Lower leg skin (tissue), 3 donors: ENCODE measurements at regions not wholly inside any gene's neighbourhood (a gene's known extent, or its start where the extent isn't known, plus 50 kb on each side); places are given as distances from the start of the nearest gene placed in this dataset.

Experiments
- CTCF ChIP-seq, 3 donors: fragments of 450-650 bp; IDR thresholded peaks; one replicate each; pipeline ENCODE4 v1.5.1; 2016; ENCODE audit warnings: antibody characterized with exemption in 3 of 3, mild to moderate bottlenecking in 3 of 3, moderate library complexity in 2 of 3
- POLR2A ChIP-seq, 2 donors: fragments of 450-650 bp; IDR thresholded peaks; one replicate each; pipeline ENCODE4 v1.6.1; 2016 to 2017; ENCODE audit warnings: antibody characterized with exemption in 2 of 2, mild to moderate bottlenecking in 1 of 2, moderate library complexity in 1 of 2

DNA sequence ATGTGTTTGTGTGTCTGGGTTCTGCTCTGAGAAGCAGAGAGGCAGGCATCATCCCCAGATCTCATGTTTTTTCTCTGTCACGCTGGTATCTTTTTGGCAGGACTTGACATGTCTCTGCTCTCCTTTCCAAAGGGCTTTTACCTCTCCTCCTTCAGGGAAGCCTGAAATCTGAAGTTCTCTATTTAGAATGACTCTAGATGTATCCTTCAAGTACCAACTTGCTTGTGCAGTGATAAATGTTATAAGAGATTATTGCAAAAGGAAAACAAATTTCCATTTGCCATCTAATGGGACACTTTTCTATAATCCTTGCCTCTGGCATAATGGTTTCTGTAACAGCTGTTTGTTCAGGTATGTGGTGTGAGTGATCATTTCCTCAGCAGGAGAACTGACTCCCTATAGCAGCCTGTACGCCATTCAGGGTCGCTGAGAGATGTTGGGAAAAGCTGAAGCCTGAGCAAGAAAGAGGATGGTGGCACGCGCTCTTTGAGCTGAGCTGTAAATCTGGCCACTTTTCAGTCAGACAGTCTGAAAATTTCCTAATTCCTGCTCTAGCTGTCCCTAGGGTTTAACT lies 72.5 kb downstream of the CNGA2 start:
- TF ChIP-seq CTCF (IDR thresholded peaks at IDR 0.05): no peak
- no peak for TF ChIP-seq POLR2A (IDR thresholded peaks at IDR 0.05)
